Heart left ventricle (tissue), 13 donors: ENCODE measurements at regions not wholly inside any gene's neighbourhood (a gene's known extent, or its start where the extent isn't known, plus 50 kb on each side); places are given as distances from the start of the nearest gene placed in this dataset.

Source experiments
- CTCF ChIP-seq, 12 donors: fragments of 200-600 bp; sonication (generic) in 4 of 12; IDR thresholded peaks; one replicate each; pipeline versions ENCODE4 v1.5.0 to v1.8.0; 2018 to 2022; ENCODE audit warnings: antibody characterized with exemption in 12 of 12, mild to moderate bottlenecking in 5 of 12
- POLR2A ChIP-seq, 2 donors: fragments of 450-650 bp; IDR thresholded peaks; one replicate each; pipeline ENCODE4 v1.6.1; 2017; ENCODE audit warnings: antibody characterized with exemption in 2 of 2, mild to moderate bottlenecking in 2 of 2, moderate library complexity in 2 of 2
- donor health status: ischemic (EF 13 %, LVEDD 7.1; RV severe dilation, severe dysfunction).
- donor health status: DM: no; HTN: yes; CAD: no.
- donor health status: DM: no; HTN: no; CAD: no.
- donor health status: ischemic (EF 25% LVEDD 6.9; RV normal size, moderate dysfunction).
- donor health status: ischemic (EF 25% LVEDD 5.7; RV mildly dilated, moderate dysfunction).
- donor health status: ischemic (EF 35%, LVEDD 5.7; RV mildly dilated, moderate dysfunction).
- donor health status: nonischemic (EF 11% LVEDD 7.7; RV severe dilation, severe dysfunction).
- donor health status: DM: yes; HTN: yes; CAD: no.
- donor health status: PGD.
- donor health status: ischemic (EF 29% LVEDD 5.4; RV normal size, mild dysfunction).
- donor health status: nonischemic (EF 23%, LVEDD 6.1; RV moderate dilation, normal function).

- TF ChIP-seq CTCF (IDR thresholded peaks at IDR 0.05) (no peak), POLR2A (IDR thresholded peaks at IDR 0.05) (no peak)
Observed at GRCh38 chr6:45714006-45714730, 301.5 kb downstream of the CLIC5 start.
